IPS-NIHi11 (cell line): ENCODE measurements at regions not wholly inside any gene's neighbourhood (a gene's known extent, or its start where the extent isn't known, plus 50 kb on each side); places are given as distances from the start of the nearest gene placed in this dataset.
A peak's percentile ranks its signal among the peaks of the same experiment; 100 is the strongest.
"Not testable (repeated sequence)": the region's sequence is repeated elsewhere in the genome, so short reads cannot be mapped to it uniquely, and the experiment has no call there.

Source experiments
- DNase-seq: peaks from one replicate; pipeline ENCODE4 v3.0.0; 2012; ENCODE audit warnings: mixed read lengths, low spot score

DNA sequence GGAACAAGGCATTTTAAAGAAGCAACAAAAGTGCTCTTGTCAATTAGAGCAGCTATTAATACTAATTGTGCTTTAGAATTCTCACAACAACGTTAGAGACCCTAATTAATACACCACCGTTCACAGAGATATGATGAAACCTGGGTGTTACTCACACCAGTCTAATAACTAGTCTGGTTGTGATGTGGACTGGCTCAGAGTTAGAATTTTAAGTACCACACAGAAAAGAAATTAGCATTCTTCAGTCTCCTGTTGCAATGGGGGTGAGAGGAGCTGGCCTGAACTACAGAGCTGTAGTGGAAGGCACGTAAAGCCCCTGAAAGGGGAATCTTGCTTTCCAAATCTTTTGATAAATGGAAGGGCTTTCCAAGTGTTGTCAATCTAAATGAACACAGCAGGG is 240.8 kb upstream of the TOX3 start:
- DNase-seq, result no peak

DNA sequence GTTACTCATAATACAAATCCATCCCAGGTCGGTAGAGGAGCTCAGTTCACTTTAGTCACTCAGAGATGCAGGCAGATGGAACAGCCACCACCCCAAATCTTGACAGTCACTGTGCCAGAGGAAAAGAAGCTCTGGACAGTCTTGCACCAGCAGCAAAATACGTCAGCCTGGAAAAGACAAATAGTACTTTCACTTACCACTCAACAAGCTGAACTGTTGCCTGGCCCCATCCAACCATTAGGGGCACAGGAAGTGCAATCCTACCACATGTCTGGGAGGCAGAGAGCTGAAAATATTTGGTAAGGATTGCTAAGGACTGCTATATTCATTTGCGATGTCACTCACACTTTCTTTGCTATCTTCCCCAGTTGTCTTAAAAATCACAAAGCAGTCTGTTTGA is 239.1 kb upstream of the TOX3 start:
- no peak for DNase-seq

DNA sequence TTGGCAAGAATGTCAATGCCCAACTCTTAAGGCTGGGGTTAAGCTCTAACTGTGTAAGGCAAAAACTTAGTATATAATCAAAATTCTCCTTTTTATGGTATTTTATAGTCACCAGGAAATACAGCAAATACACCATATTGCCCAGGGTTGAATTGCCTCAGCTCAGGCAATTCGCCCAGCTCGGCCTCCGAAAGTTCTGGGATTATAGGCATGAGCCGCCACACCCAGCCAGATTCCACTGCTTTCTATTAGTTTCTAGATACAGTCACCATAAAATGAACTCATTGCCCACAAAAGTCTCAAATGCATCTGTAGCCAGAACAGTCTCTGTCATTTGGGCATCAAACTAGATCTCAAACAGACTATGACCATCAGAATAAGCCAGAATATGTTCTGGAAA is 238.7 kb upstream of the TOX3 start:
- no peak for DNase-seq

DNA sequence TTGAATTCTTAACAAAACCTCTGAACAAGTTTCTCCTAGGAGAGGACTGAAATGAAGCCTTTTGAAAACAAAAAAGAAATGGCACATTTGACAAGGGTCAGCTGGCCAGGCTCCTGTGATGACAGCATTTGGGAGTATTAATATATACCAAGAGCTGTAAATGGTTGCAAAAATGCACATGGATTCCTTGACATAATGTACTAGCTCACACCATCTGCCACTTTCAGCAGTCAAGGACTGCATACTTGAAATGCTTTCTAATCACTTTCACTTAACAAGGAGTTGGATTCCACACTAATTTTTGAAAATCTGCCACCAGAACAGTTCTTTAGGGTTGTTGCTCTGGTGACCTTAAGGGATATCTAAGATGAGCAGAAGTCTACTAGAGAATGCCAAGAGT is 236.7 kb upstream of the TOX3 start:
- no peak for DNase-seq

DNA sequence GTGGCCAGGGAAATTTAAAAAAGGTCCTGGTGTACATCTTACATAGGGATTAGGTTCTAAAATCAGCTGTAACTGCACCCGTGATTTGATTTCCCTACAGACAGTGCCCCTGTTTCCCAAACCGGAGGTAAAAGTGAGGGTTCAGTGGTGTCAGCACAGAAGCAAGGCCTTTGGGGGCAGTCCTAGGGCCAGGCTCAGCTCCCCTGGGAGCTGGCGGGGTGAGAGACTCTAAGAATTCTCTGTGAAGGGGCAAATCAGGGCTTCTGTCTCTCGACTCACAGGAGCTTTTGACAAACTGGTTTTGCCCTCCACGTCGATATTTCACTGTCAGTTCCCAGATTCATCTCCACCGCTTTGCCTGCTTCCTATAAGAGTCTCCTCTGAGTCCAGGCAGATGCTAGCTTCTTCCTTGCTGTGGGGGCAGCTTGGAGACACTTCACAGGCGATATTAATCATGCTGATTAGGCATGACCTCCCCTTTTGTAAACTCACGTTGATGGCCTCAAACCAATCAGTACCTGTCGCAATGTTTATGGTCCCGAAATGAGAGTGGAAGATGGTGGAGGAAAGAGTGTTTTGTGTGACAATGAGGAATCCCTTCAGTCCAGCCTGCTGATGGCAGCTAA is 234.2 kb upstream of the TOX3 start:
- DNase-seq, result no peak

DNA sequence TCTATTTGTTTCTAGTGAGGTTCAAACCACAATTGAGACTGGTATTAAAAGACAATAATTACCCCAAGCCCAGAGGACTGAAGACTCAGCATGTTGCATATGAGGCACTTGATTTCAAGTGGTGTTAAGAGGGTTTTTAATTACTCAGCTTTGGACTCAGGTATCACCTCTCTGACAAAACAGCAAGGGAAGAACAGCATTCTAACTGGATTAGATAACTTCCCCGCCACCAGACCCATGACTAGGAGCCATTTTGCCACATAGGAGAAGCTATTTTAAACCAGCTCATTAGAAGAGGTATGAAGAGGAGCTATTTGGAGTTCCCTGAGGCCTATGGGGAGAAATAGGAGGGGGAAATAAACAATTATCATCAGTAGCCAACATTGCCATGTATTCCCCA is 226.1 kb upstream of the TOX3 start:
- DNase-seq, result no peak

DNA sequence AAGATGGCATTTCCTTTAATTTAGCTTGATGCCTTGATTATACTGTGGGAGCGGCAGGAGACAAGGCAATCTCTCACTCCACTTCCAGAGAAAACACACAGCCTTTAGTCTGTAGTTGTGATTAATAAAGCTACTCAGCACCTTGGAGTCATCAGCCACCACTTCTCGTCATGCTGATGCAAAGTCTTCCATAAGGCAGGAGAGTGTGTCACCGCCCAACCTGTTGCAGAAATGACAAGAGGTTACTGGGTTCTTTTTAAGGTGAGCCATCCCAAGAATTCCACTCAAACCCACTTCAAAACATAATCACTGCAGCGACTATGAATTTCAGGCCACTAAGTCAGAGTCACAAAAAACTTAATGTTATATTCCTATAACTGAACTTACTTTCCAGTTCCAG is 223.9 kb upstream of the TOX3 start:
- DNase-seq, result no peak

DNA sequence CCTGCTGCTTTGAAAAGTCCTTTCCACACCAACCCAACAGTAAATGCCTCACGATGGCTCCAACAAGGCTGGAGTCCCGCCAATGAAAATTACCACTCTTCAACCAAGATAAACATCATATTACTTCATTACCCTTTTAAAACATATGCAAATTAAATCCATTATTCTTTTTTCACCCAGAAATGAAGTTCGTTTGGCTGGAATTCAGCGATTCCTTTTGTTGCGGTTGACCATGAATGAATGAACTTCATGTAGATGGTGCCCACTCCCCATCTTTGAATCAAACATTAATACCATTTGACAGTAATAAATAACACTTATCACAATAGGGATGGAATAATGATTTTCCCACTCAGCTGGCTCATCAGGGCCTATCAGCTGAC is 211.5 kb upstream of the TOX3 start:
- no peak for DNase-seq

DNA sequence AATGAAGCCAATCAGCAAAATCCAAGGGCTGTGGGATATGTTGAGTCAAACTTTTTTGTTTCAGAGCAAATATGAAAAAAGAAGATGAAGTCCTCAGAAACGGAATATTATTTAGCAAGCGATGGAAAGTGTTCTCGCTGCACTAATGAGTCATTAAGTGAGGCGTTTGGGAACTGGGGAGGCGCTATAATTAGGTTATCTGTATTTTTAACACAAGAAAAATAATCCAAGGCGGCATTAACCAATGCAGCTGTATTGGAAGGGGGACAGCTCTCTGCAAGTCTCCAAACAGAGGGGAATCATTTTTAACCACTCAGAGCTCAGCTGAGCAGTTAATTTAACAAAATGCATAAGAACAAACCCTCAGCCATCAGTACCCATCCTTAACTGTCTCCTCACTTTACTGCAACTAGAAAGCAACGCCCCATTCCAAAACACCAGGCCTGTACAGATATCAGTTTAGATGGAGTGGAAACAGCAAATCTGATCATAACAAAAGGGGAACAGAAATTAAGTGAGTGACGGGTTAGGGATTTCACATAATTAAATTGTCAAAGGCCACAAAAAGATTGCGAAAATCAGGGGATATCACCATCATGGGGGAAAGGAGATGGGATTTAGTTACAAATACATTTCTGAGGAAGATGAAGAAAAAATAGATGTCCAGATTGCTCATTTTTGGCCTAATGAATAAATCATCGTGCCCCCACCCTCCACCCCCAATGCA is 211.0 kb upstream of the TOX3 start:
- no peak for DNase-seq

DNA sequence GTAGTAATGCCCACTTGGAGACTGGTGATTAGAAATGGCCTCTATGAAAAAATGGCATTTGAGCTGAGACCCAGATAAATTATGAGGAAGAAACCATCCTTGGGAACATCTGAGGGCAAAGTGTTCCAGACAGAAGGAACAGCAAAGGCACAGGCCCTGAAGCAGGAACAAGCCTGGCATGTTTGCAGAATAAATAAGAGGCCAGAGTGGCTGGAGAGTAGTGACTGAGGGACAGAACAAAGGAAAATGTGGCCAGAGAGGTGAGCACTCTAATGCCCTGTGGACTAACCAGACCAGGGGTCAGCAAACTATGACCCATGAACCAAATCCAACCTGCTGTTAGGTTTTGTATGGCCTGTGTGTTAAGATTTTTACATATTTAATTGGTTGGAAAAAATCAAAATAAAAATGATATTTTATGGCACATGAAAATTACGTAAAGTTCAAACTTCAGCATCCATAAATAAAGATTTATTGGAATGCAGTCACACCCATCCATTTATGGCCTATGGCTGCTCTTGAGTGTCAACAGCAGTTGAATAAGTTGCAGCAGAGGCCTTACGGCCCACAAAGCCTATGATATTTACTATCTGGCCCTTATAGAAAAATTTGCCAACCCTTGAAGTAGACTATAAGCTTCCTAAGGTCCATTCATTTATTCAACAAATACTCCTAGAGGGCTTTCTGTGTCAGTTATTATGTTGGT is 210.0 kb upstream of the TOX3 start:
- no peak for DNase-seq

DNA sequence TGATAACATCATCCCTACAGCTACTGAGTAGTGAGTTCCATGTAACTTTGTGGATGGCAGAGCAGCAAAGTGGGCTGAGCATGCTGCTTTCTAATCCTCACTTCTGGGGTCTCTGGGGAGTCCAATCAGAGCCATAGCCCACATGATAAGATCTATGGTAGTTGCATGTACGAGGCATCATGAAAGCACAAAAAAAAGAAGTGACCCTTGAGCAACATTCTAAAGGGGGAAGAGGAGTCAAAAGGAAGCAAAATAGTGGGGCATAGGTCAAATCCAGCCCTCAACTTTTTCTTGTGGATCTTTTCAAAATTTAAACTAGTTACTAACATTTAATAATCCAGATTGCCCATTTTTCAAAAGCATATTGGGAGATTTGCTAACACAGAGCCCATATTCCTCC is 208.5 kb upstream of the TOX3 start:
- DNase-seq, result no peak

DNA sequence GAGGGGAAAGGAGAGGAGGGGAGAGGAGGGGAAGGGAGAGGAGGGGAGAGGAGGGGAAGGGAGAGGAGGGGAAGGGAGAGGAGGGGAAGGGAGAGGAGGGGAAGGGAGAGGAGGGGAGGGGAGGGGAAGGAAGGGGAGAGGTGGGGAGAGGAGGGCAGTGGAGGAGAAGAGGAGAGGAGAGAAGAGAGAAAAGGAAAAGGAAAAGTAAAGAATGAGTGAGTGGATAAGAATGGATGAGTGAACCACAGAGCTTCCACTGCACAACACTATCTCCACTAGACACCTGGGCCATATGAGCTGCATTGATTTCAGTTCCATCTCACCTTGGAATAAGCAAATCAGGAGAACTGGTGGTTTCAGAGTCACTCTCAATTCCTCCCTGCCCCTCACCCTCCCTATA is 204.1 kb upstream of the TOX3 start:
- no peak for DNase-seq

DNA sequence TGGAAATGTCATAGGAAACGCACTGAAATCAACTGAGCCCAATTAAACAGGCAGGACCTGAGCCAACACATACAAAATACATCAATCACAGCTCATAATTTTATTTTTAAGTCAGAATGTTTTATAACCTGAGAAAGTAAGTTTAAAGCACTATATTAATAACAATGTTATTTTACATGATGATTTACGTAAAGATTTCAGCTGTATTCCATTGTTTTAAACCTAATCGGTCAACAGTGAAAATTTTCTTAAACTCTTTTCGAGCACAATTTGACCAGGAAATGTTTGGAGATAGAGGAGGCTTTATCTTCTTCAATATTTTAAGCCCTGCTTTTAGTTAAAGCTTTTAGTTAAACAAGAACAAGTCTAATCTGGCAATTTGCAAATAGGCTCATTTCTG is 201.8 kb upstream of the TOX3 start:
- DNase-seq, result no peak

DNA sequence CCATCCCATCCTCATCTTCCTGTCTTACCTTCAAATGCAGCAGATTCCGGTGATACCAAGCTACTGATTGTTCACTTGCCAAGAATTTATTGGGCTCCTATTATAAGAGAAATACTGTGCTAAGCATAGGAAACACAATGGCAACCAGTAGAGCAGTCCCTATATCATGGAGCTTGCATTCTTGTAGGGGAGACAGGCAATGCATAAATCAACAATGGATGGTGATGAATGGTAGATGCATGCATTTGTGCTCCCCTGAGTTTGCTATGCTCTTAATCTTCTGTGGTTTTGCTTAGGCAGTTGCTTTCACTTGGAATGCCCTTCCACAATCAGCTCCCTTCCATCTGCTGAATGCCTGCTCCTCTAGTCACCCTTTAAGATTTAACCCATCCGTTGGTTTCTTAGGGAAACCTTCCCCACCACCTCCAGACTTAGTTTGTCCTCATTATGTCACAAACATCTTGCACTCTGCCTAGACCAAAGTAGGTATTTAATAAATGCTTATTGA is 200.2 kb upstream of the TOX3 start:
- no peak for DNase-seq

DNA sequence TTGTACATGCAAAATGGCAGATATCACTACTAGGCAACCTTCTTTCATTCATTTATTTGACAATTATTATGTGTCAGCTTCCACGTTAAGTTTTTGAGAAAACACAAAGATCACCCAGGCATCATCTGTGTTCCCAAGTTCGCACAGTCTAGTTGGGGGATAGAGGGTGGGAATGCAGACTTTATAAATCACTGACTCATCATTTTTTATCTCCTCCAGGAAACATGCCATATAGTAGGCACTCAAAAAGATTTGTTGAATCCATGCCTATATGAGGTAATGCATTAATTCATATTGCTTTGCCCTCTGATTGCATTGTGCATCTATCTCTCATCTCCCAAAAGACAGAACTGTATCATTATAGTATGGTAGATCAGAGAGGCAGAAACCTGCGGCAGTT is 196.8 kb upstream of the TOX3 start:
- DNase-seq, result no peak

DNA sequence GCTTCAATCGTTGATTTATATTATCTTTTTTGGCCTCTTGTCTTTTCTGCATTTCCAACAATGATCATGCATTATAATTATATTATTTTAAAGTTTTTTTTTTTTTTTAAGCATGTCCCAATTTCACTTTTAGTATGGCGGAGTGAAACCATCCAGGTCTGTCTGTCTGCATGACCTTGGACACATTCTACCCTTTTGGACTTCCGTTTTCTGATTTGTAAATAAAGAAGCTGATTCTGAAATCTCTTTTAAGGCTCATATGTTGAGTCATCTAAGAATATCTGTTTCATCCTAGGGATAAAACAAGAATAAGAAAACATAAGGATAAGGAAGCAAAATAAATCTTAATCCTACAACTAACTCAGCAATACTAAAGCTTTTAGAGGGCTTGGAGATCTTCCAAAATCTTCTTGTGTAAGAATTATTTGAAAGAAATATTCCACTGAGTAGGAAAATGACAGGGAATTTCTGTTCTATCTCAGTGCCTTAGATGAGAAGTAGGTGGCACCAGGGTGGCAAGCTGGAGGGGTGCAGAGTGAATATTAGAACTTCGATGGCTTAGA is 195.7 kb upstream of the TOX3 start:
- DNase-seq, result no peak

DNA sequence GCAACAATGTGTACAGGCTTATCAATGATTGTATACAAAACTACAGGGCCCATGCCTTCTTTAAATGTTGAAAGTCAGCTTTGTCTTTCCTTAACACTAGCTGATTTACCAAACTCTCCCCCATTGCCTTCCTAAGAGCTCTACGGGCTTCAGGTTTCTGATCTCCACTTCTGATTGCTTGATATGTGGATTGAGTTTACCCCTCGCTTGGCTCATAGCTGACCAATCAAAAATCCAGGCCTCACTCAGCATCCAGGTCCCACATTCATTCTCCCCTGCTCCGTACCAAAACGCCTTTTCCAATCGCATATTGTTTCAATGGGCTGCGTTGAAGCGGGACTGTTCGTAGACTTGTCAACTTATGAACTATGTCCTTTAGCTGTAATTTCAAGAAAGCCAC is 195.1 kb upstream of the TOX3 start:
- DNase-seq, result no peak

DNA sequence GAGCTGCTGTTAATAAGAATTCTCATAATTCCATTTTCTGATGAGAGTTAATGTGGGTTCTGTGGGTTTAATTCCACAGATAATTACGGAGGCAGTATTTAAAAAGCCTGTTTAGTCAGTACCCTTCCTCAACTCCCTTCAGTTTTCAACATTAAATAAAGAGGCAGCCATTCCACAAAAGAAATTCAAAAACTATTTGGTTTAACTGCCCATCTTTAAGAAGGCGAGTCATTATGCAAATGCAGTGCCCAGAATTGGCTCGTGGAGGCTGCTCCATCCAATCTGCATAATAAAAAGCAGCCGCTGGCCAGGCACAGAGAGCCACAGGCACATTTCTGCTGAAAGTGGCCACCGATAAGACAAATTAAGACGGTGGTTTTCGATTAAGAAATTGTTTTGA is 194.4 kb upstream of the TOX3 start:
- peak; percentile 21 for DNase-seq

DNA sequence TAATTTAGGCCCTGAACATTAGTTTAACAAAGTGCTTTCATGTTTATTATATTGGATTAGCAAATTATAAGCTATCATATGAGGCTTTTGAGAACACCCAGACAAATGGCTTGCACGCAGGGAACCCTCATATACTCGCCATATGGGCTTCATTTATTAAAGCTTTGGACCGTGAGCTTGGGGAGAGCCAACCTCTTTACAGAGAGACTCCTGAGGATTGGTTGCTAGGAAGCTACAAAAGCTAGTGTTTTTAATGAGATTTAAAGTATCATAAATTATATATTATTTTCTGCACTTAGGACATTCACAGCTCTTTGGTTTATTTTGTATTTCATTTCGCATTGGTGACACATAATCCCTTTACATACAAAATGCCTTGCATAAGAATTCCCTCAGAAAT is 193.8 kb upstream of the TOX3 start:
- no peak for DNase-seq

DNA sequence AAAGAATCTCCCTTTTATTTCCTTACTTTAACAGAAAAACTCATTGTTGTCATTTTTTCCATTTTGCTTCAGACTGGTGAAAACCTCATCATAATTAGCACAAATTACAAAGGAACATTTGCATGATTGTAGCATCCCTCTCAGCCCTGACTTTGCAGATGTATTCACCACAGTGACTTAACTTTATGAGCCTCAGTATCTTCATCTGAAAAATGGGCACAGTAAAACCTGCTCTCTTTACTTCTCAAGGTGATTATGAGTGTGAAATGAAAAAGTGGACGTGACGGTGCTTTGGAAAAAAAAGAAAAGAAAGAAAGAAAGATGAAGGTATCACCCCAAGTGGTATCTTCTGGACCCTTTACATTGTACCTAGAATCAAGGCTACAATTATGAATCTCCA is 193.4 kb upstream of the TOX3 start:
- no peak for DNase-seq

DNA sequence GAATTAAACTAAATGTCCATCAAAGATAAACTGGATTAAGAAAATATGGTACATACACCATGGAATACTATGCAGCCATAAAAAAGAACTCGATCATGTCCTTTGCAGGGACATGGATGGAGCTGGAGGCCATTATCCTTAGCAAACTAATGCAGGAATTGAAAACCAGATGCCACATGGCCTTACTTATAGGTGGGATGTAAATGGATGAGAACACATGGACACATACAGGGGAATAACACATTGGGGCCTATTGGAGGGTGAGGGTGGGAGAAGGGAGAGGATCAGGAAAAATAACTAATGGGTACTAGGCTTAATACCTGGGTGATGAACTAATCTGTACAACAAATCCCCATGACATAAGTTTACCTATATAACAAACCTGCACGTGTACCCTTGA is 192.0 kb upstream of the TOX3 start:
- DNase-seq, result not testable (repeated sequence)

DNA sequence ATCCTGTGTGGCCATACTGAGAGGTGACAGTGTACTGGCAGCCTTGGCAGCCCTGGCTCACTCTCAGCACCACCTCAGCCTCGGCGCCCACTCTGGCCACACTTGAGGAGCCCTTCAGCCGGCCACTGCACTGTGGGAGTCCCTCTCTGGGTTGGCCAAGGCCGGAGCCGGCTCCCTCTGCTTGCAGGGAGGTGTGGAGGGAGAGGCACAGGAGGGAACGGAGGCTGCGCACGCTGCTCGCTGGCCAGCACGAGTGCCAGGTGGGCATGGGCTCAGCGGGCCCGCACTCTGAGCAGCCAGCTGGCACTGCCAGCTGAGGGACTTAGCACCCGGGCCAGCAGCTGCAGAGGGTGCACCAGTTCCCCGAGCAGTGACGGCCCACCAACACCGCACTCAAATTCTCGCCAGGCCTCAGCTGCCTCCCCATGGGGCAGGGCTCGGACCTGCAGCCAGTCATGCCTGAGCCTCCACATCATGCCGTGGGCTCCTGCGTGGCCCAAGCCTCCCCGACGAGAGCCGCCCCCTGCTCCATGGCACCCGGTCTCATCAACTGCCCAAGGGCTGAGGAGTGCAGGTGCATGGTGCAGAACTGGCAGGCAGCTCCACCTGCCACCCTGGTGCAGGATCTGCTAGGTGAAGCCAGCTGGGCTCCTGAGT is 184.4 kb upstream of the TOX3 start:
- no peak for DNase-seq

DNA sequence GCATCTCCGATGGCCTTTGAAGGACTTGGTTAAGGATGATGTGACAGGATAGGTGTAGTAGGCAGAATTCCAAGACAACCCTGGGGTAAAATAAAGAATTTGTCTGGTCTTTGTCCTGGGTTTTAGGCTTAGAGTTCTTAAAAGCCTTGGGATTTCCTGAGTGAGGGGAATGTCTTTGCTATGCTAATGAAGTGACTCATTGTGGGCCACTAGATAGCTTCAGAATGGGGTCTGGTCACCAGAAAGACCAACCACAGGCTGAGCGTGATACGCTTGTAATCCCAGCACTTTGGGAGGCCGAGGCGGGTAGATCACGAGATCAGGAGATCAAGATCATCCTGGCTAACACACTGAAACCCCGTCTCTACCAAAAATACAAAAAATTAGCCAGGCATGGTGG is 182.8 kb upstream of the TOX3 start:
- DNase-seq, result no peak
